SK-N-SH (cell line): ENCODE measurements at regions not wholly inside any gene's neighbourhood (a gene's known extent, or its start where the extent isn't known, plus 50 kb on each side); places are given as distances from the start of the nearest gene placed in this dataset.

Source experiments
- EP300 ChIP-seq, 2 experiments: IDR thresholded peaks; 2 replicates each; pipeline versions ENCODE4 v1.4.0 to v1.6.1; 2012; ENCODE audit warnings: borderline replicate concordance in 1 of 2, low read depth in 1 of 2, low read length in 1 of 2
- RAD21 ChIP-seq: IDR thresholded peaks from 2 replicates; pipeline ENCODE4 v1.6.1; 2012; ENCODE audit warnings: mild to moderate bottlenecking, low read length
- RFX5 ChIP-seq: IDR thresholded peaks from 2 replicates; pipeline ENCODE4 v1.6.1; 2012; ENCODE audit warnings: mild to moderate bottlenecking, improper control_type of control experiment, low read length
- TAF1 ChIP-seq: IDR thresholded peaks from 2 replicates; pipeline ENCODE4 v1.6.1; 2012; ENCODE audit warnings: low read depth, mild to moderate bottlenecking, low read length, moderate library complexity, borderline replicate concordance
- TF ChIP-seq, protein P1 (sequence below): fragments of 150-350 bp; IDR thresholded peaks from 2 replicates; pipeline ENCODE4 v1.6.1; 2017; ENCODE audit warnings: antibody characterized with exemption, low read length, low read depth, borderline replicate concordance

DNA sequence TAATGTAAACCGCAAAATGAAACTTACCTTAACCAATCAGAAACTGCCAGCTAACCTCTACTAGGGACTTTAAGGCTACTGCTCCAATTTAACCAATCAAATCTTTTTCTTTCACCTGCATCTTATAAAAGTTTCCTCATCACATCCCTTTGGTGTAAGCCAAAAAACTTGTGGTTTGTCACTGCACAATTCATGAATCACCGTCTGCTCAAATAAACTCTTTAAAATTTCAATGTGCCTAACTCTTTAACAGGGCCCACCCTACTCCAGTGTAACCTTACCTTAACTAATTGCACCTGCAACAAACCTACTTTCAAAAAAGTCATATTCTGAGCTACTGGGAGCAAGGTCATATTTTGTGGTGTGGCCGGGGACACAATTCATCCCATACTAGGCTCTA lies 172.2 kb upstream of the GRAMD2B start:
- TF ChIP-seq RFX5 (no peak), TAF1 (no peak), EP300 (IDR thresholded peaks at IDR 0.05; ENCODE audit: borderline replicate concordance in 1 of 2, low read depth in 1 of 2, low read length in 1 of 2) (no peak), RAD21 (no peak)
- TF ChIP-seq, protein P1, sequence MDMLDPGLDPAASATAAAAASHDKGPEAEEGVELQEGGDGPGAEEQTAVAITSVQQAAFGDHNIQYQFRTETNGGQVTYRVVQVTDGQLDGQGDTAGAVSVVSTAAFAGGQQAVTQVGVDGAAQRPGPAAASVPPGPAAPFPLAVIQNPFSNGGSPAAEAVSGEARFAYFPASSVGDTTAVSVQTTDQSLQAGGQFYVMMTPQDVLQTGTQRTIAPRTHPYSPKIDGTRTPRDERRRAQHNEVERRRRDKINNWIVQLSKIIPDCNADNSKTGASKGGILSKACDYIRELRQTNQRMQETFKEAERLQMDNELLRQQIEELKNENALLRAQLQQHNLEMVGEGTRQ = no peak
